ENCODE measurements at regions not wholly inside any gene's neighbourhood (a gene's known extent, or its start where the extent isn't known, plus 50 kb on each side); places are given as distances from the start of the nearest gene placed in this dataset.

DNA sequence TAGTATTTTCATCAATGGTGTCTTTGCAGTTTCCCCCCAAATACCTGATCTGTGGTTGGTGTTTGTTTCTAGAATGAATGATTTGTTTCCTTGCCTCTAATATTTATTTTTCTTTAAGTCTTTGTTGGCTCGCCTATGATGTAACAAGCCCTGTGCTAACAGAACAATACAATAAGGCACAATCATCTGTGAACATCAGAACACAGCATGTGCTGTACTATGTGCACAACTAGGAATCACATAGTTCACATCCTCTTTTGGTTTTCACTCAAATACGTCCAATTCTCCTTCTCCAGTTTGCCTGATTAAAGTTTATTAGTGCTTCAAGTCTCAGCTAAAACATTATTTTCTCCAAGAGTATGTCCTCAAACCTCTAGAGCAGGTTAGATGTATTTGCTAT lies 613.1 kb downstream of the EPHA7 start:
- DNase-seq, result no peak
- ChIA-PET CTCF (no interaction called here), POLR2A (no interaction called here)
- no peaks in the 10 kb centered on the region for H3K36me3 Mint-ChIP-seq (ENCODE audit: low read depth)
- no peaks in the 10 kb centered on the region for H3K27me3 Mint-ChIP-seq
- ATAC-seq (ENCODE audit: low read depth), result no peak
- H3K4me3 Mint-ChIP-seq, result no peak overlapping the region
- no peak overlapping the region for H3K27ac Mint-ChIP-seq
- TF ChIP-seq, protein P1, sequence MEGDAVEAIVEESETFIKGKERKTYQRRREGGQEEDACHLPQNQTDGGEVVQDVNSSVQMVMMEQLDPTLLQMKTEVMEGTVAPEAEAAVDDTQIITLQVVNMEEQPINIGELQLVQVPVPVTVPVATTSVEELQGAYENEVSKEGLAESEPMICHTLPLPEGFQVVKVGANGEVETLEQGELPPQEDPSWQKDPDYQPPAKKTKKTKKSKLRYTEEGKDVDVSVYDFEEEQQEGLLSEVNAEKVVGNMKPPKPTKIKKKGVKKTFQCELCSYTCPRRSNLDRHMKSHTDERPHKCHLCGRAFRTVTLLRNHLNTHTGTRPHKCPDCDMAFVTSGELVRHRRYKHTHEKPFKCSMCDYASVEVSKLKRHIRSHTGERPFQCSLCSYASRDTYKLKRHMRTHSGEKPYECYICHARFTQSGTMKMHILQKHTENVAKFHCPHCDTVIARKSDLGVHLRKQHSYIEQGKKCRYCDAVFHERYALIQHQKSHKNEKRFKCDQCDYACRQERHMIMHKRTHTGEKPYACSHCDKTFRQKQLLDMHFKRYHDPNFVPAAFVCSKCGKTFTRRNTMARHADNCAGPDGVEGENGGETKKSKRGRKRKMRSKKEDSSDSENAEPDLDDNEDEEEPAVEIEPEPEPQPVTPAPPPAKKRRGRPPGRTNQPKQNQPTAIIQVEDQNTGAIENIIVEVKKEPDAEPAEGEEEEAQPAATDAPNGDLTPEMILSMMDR (IDR thresholded peaks at IDR 0.05), result no peak
- no peaks in the 10 kb centered on the region for H3K4me1 Mint-ChIP-seq
- H3K9me3 Mint-ChIP-seq, result no peaks in the 10 kb centered on the region
- intact Hi-C loops (cut with micrococcal nuclease), result no loop called here

DNA sequence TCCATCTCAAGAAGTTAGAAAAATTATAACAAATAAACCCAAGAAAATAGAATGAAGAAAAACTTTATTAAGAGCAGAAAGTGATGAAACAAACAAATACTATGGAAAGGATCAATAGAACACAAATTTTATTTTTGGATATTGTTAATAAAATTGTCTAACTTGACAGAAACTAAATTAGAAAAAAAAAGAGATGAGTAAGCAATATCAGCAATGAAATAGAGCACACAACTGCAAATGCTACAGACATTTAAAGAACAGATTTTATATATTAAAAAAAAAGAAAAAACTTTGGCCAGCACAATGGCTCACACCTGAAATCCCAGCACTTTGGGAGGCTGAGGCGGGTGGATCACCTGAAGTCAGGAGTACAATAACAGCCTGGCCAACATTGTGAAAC lies 628.0 kb downstream of the EPHA7 start:
- ChIA-PET CTCF (no interaction called here), POLR2A (no interaction called here)
- Mint-ChIP-seq H3K4me1 (no peaks in the 10 kb centered on the region), H3K4me3 (no peak overlapping the region), H3K9me3 (no peaks in the 10 kb centered on the region), H3K36me3 (ENCODE audit: low read depth) (no peaks in the 10 kb centered on the region), H3K27ac (no peak overlapping the region), H3K27me3 (no peaks in the 10 kb centered on the region)
- intact Hi-C loops (cut with micrococcal nuclease), result no loop called here
- ATAC-seq (ENCODE audit: low read depth) (no peak), DNase-seq (no peak)
- TF ChIP-seq, protein P1 (IDR thresholded peaks at IDR 0.05), result no peak

DNA sequence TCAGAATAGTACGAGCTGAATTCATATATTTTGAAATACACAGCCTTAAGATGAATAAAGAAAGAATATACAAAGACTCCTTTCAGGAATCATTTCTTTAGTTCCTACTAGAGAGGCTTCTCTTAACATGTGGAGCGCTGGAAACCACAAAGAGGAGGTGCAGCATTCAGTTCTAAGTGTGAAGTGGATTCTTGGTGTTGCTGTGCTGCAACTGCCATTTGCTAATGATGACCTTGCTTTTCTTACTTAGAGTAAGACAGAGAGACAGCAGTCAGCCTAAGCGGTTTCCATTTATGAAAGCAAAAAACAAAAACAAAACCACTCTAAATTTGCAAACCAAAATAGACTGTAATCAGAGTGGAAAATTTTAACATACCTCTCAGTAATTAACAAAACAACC lies 629.0 kb downstream of the EPHA7 start:
- TF ChIP-seq, protein P1 (IDR thresholded peaks at IDR 0.05), result no peak
- no peaks in the 10 kb centered on the region for H3K9me3 Mint-ChIP-seq
- ChIA-PET CTCF (no interaction called here), POLR2A (no interaction called here)
- H3K27me3 Mint-ChIP-seq, result no peaks in the 10 kb centered on the region
- intact Hi-C loops (cut with micrococcal nuclease), result no loop called here
- H3K4me1 Mint-ChIP-seq, result no peaks in the 10 kb centered on the region
- ATAC-seq (ENCODE audit: low read depth) (no peak), DNase-seq (no peak)
- H3K4me3 Mint-ChIP-seq, result no peak overlapping the region
- no peaks in the 10 kb centered on the region for H3K36me3 Mint-ChIP-seq (ENCODE audit: low read depth)
- H3K27ac Mint-ChIP-seq, result no peak overlapping the region

DNA sequence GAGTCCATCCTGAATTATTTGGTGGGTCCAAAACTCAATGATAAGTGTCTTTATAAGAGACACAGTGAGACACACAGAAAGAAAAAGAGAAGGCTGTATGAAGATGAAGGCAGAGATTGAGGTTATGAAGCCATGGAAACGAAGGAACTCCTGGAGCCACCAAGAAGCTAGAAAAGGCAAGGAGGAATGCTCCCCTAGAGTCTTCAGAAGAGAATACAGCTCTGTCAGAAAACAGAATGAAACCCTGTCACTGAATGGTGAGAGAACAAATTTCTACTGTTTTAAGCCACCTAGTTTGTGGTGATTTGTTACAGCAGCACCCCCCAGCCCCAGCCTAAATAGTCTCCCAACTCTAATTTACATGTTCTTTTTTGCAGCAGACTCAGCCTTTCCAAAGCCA lies 635.1 kb downstream of the EPHA7 start:
- POLR2A ChIA-PET, result no interaction called here
- Mint-ChIP-seq H3K36me3 (ENCODE audit: low read depth) (no peaks in the 10 kb centered on the region), H3K4me3 (no peak overlapping the region), H3K9me3 (no peaks in the 10 kb centered on the region), H3K4me1 (no peaks in the 10 kb centered on the region), H3K27ac (no peak overlapping the region), H3K27me3 (no peaks in the 10 kb centered on the region)
- CTCF ChIA-PET, result no interaction called here
- DNase-seq (no peak), ATAC-seq (ENCODE audit: low read depth) (no peak)
- intact Hi-C loops (cut with micrococcal nuclease), result no loop called here
- TF ChIP-seq, protein P1 (IDR thresholded peaks at IDR 0.05), result no peak

DNA sequence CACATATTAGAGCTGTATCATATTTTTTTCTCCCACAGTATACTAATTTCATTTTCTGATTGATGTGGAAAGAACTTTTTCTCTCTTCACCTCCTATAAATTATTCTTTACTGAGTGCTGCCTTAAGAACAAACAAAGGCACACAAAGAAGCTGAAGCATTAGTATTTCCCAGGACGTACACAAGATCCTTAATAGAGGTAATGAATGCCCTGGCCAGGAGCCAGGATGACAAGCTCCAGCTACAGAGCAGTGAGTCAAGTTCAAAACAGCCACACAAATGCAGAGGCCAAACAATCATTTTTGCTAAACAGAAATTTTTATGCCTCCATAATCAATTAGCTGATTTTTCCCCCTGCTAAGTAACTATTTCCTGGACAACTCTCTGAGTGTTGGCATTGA lies 639.6 kb downstream of the EPHA7 start:
- H3K9me3 Mint-ChIP-seq, result no peaks in the 10 kb centered on the region
- intact Hi-C loops (cut with micrococcal nuclease), result no loop called here
- no peak overlapping the region for H3K27ac Mint-ChIP-seq
- POLR2A ChIA-PET, result no interaction called here
- DNase-seq (no peak), ATAC-seq (ENCODE audit: low read depth) (no peak)
- no peaks in the 10 kb centered on the region for H3K27me3 Mint-ChIP-seq
- H3K36me3 Mint-ChIP-seq (ENCODE audit: low read depth), result no peaks in the 10 kb centered on the region
- H3K4me1 Mint-ChIP-seq, result no peaks in the 10 kb centered on the region
- H3K4me3 Mint-ChIP-seq, result no peak overlapping the region
- CTCF ChIA-PET, result no interaction called here
- TF ChIP-seq, protein P1 (IDR thresholded peaks at IDR 0.05), result no peak

All from activated B cell treated with CpG ODN at 0.5 μM for 24 hours (primary cell).